ENCODE measurements at regions not wholly inside any gene's neighbourhood (a gene's known extent, or its start where the extent isn't known, plus 50 kb on each side); places are given as distances from the start of the nearest gene placed in this dataset.

DNA sequence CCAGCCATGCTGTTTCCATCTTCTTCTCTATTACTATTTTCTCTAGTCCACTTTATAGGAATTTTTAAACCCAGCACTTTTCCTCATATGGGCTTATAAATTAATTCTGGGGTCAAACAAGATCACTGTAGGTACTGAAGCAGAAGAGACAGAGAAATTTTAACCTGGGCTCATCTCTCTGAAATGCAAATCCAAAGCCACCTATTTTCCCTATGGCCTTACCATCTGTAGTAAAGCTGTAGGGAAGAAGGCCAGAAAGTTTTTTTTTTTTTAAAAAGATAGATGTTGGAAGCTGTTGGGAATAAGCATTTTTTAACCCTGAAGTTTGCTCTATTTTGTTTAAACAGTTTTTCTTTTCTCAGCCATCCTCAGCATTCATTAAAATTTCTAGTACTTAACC lies 367.4 kb downstream of the CD109 start:
- no peak for DNase-seq (ENCODE audit: low read depth)
- TF ChIP-seq, protein P1, sequence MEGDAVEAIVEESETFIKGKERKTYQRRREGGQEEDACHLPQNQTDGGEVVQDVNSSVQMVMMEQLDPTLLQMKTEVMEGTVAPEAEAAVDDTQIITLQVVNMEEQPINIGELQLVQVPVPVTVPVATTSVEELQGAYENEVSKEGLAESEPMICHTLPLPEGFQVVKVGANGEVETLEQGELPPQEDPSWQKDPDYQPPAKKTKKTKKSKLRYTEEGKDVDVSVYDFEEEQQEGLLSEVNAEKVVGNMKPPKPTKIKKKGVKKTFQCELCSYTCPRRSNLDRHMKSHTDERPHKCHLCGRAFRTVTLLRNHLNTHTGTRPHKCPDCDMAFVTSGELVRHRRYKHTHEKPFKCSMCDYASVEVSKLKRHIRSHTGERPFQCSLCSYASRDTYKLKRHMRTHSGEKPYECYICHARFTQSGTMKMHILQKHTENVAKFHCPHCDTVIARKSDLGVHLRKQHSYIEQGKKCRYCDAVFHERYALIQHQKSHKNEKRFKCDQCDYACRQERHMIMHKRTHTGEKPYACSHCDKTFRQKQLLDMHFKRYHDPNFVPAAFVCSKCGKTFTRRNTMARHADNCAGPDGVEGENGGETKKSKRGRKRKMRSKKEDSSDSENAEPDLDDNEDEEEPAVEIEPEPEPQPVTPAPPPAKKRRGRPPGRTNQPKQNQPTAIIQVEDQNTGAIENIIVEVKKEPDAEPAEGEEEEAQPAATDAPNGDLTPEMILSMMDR (conservative IDR thresholded peaks at IDR 0.05; ENCODE audit: low read depth, low read length), result no peak
- H3K4me3 ChIP-seq (ENCODE audit: low read depth, low read length), result no peak overlapping the region

DNA sequence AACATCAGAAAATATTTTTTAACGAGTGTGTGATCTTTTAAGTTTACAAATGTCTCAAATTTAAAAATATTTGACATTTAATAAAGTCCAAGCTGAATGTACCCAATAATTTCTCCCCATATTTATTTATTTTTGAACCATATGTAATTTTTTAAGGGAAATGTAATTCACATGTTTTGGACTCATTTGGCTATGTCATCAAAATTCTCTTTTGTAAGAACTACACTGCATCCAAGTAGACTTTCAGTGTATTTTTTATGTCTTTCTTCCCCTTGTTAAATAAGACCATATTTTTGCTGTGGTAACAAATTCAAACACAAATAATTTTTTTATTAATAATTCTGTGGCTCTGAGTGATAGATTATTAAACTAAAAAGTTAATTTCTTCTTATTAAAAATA lies 365.2 kb downstream of the CD109 start:
- H3K4me3 ChIP-seq (ENCODE audit: low read depth, low read length), result no peak overlapping the region
- TF ChIP-seq, protein P1 (conservative IDR thresholded peaks at IDR 0.05; ENCODE audit: low read depth, low read length), result no peak
- no peak for DNase-seq (ENCODE audit: low read depth)

DNA sequence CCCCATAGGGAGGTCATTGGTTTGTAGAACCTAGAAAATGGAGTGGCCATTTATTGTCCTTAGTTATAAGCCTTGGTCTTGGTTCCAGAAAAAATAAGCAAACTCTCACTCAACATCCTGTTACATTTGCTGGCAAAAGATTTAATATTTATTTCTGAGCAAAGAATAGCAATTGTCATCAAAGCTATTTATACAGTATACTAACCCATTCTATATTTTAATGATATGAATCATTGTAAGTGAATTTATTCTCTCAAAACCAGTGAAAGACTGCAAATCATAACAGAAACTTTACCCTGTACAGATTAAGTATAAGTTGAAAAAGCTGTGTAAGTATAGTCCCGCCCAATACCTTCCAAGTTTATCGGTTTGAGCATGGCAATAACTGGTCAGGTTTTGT lies 364.4 kb downstream of the CD109 start:
- no peak overlapping the region for H3K4me3 ChIP-seq (ENCODE audit: low read depth, low read length)
- DNase-seq (ENCODE audit: low read depth), result no peak
- TF ChIP-seq, protein P1 (conservative IDR thresholded peaks at IDR 0.05; ENCODE audit: low read depth, low read length), result no peak

DNA sequence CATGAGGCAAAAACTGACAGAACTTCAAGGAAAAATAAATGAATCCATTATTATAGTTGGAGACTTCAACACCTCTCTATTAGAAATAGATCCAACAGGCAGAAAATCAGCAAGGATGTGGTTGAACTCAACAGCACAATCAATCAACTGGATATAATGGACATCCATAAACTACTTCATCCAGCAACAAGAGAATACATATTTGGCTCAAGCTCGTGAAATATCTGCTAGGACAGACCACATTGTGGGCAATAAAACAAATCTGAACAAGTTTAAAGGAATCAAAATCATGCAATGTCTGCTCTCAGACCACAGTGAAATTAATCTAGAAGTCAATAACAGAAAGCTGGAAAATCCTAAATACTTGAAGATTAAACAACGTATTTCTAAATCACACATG lies 362.6 kb downstream of the CD109 start:
- H3K4me3 ChIP-seq (ENCODE audit: low read depth, low read length), result no peak overlapping the region
- TF ChIP-seq, protein P1 (conservative IDR thresholded peaks at IDR 0.05; ENCODE audit: low read depth, low read length), result no peak
- DNase-seq (ENCODE audit: low read depth), result no peak

DNA sequence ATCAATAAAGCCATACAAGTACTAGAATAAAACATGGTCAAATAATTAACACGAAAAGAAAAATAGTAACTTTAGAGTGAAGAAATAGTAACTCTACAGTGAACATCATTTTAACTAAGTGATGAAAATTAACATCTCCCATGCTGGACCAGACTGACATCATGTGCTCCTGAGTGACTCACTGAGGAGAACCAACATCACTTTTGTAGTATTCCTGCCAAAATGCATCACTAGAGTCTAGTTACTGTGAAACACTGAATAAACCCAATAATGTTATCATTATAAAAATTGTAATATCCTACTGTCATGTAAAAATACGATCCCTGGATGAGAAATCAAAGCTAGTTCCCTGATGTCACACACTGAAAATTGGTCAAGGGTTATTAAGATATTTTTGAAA lies 361.3 kb downstream of the CD109 start:
- TF ChIP-seq, protein P1 (conservative IDR thresholded peaks at IDR 0.05; ENCODE audit: low read depth, low read length), result no peak
- H3K4me3 ChIP-seq (ENCODE audit: low read depth, low read length), result no peak overlapping the region
- DNase-seq (ENCODE audit: low read depth), result no peak

DNA sequence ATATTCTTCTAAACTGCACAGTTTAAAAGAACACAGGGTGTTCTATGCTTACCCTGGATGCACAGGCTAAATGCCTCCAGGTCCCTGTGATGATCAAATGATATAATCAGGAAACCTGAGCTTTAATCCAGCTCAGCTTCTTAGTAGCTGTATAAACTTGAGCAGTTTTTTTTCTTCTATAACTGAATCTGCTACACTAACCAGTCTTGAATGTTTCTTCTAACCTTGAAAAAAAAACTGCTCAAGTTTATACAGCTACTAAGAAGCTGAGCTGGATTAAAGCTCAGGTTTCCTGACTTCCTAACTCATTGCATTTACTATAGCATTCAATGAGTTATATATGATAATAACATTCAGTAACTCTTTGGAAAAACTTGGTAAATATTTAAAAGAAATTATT lies 358.2 kb downstream of the CD109 start:
- no peak for DNase-seq (ENCODE audit: low read depth)
- TF ChIP-seq, protein P1 (conservative IDR thresholded peaks at IDR 0.05; ENCODE audit: low read depth, low read length), result no peak

DNA sequence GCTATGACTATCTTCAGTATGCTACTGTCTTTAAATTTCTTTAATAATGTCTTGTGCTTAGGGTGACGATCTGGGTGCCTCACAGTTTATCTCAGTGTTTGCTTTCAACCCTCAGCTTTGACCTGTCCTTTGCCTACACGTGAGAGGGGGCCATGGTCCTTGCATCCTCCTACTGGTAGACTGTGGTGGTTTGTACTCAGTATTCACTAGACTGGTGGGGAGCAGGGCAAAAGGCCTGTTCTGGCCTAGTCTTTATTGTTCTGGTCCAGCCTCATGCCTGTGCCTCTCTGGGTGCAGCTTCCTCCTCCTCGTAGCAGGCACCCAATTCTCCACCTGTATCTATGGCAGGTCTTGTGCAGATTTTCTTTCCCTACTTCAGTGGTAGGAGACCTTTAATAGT lies 354.9 kb downstream of the CD109 start:
- DNase-seq (ENCODE audit: low read depth), result no peak
- H3K4me3 ChIP-seq (ENCODE audit: low read depth, low read length), result no peak overlapping the region
- TF ChIP-seq, protein P1 (conservative IDR thresholded peaks at IDR 0.05; ENCODE audit: low read depth, low read length), result no peak

More for the DNA sequence above, 358.2 kb downstream of the CD109 start:
- H3K4me3 ChIP-seq (ENCODE audit: low read depth, low read length), result no peak overlapping the region
